D721Med (cell line): ENCODE measurements at regions not wholly inside any gene's neighbourhood (a gene's known extent, or its start where the extent isn't known, plus 50 kb on each side); places are given as distances from the start of the nearest gene placed in this dataset.

Source experiments
- DNase-seq: peaks from one replicate; pipeline ENCODE4 v3.0.0; 2011; ENCODE audit warnings: low spot score; ENCODE audit not compliant: insufficient read length
- FAIRE-seq: peaks from 2 replicates; lab custom pipeline; 2011; peaks lifted over from hg19 to GRCh38; lab: Jason Lieb, UNC
- CTCF ChIP-seq: IDR thresholded peaks from 2 replicates; pipeline ENCODE4 v1.5.1; 2012; ENCODE audit warnings: mild to moderate bottlenecking, control low read depth; ENCODE audit not compliant: insufficient read depth; ENCODE audit errors: missing control alignments

GRCh38 chr17:77466140-77466539 lies 325.4 kb downstream of the SEC14L1 start:
- FAIRE-seq = no peak
- no peak for DNase-seq
- TF ChIP-seq CTCF = no peak

- DNase-seq = no peak
- no peak for TF ChIP-seq CTCF
- FAIRE-seq = no peak
These were observed 325.9 kb downstream of the SEC14L1 start for GRCh38 chr17:77466596-77467223.

DNA sequence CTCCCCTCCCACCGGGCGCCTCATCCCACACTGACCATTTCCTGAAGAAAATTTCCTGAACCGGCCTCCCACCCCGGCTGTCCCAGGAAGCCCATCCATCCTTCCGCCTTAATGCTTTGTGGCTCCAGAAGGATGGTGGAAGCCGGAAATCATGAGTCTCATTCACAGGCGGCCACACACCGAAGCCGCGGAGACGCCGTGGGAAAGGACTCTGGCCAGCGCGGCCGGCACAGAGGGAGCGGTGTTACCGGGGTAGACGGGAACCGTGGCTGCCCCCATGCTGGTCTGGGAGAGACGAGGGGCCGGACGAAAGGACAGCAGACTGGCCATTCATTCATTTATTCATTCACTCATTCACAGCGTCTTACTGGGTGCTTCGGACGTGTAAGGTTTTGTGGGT lies 326.8 kb downstream of the SEC14L1 start:
- DNase-seq (no peak), FAIRE-seq (no peak)
- TF ChIP-seq CTCF = no peak

- TF ChIP-seq CTCF = no peak
- no peak for FAIRE-seq
These were observed 328.1 kb downstream of the SEC14L1 start for GRCh38 chr17:77468897-77469296.

GRCh38 chr17:77470330-77470786 lies 329.6 kb downstream of the SEC14L1 start:
- no peak for TF ChIP-seq CTCF
- DNase-seq = no peak
- no peak for FAIRE-seq

More at GRCh38 chr17:77468897-77469296, 328.1 kb downstream of the SEC14L1 start:
- no peak for DNase-seq

DNA sequence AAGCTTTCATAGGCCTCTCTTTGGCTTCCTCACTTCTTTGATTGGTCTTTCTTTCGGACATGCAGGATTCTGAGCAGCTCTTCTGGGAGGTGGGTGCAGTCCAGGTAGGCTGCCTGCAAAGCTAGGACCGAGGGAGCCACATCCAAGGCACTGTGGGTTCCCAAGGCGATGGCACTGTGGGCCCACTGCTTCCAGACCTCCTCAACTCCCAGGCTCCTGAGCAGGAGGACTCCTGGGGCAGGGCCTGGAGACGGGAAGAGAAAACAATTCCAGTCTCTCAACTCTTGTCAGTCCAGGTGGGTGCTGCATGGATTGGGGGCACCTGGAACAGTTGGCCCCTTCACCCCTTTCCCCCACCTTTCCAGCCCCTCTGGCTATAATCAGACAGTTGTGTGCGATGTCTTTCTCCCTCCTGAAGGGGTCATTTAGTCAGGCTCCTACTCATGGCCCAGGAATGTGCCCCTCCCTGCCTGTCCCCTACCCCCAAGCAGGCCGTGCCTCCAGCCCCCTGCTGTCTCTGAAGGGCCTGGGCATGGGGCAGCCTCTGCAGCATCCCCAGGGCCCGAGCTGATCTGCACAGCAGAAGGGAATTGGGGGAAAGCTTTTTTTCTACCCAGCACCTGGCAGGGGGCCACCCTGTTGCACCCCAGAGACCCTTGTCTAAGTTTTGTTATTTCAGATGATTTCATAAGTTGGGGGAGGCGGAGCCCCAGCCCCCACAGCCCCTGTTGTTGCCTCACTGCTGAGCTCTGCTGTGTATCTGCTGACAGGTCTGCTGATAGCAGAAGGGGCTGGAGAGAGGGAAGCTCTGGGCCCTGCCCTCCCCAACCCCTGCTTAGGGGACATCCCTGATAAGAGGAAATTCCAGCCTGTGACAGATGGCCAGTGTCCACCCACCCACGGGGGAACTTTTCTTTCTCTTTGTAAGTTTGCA lies 330.3 kb downstream of the SEC14L1 start:
- DNase-seq = no peak
- FAIRE-seq = no peak
- TF ChIP-seq CTCF = no peak
